ENCODE measurements at regions not wholly inside any gene's neighbourhood (a gene's known extent, or its start where the extent isn't known, plus 50 kb on each side); places are given as distances from the start of the nearest gene placed in this dataset.

GRCh38 chr2:59853032-59853431 is 700.4 kb downstream of the BCL11A start:
- DNase-seq (ENCODE audit: insufficient read length, low spot score, missing footprints), result no peak
- no peaks in the 10 kb centered on the region for H4K20me1 ChIP-seq (ENCODE audit: insufficient read depth, low read length)
- H3K4me2 ChIP-seq (ENCODE audit: insufficient read depth, low read length), result no peak overlapping the region
- no peak for TF ChIP-seq CTCF (IDR thresholded peaks at IDR 0.05; ENCODE audit: extremely low read depth, low read depth, low read length)
- H3K79me2 ChIP-seq (ENCODE audit: insufficient read depth, low read length), result no peaks in the 10 kb centered on the region
- no peaks in the 10 kb centered on the region for H3K36me3 ChIP-seq (ENCODE audit: insufficient read depth, low read length)
- H3K27ac ChIP-seq (ENCODE audit: low read depth, low read length), result no peak overlapping the region
- no peaks in the 10 kb centered on the region for H3K27me3 ChIP-seq (ENCODE audit: insufficient read depth, low read length)
- no peaks in the 10 kb centered on the region for H3K9me3 ChIP-seq (ENCODE audit: low read depth, low read length)
- H2AFZ ChIP-seq (ENCODE audit: low read length), result no peak overlapping the region
- H3K4me3 ChIP-seq (ENCODE audit: insufficient read depth, low read length), result no peak overlapping the region
- no peaks in the 10 kb centered on the region for H3K4me1 ChIP-seq (ENCODE audit: insufficient read depth, low read length)

- Histone ChIP-seq H3K4me1 (ENCODE audit: insufficient read depth, low read length) (no peaks in the 10 kb centered on the region), H4K20me1 (ENCODE audit: insufficient read depth, low read length) (no peaks in the 10 kb centered on the region), H3K4me2 (ENCODE audit: insufficient read depth, low read length) (no peak overlapping the region), H3K79me2 (ENCODE audit: insufficient read depth, low read length) (no peaks in the 10 kb centered on the region), H3K4me3 (ENCODE audit: insufficient read depth, low read length) (no peak overlapping the region), H3K27me3 (ENCODE audit: insufficient read depth, low read length) (no peaks in the 10 kb centered on the region), H2AFZ (ENCODE audit: low read length) (no peak overlapping the region), H3K9me3 (ENCODE audit: low read depth, low read length) (no peaks in the 10 kb centered on the region), H3K36me3 (ENCODE audit: insufficient read depth, low read length) (no peaks in the 10 kb centered on the region), H3K27ac (ENCODE audit: low read depth, low read length) (no peak overlapping the region)
- no peak for TF ChIP-seq CTCF (IDR thresholded peaks at IDR 0.05; ENCODE audit: extremely low read depth, low read depth, low read length)
- no peak for DNase-seq (ENCODE audit: insufficient read length, low spot score, missing footprints)
These were observed 701.5 kb downstream of the BCL11A start for GRCh38 chr2:59851836-59852475.

- H3K36me3 ChIP-seq (ENCODE audit: insufficient read depth, low read length), result no peaks in the 10 kb centered on the region
- no peaks in the 10 kb centered on the region for H3K79me2 ChIP-seq (ENCODE audit: insufficient read depth, low read length)
- no peak overlapping the region for H3K4me2 ChIP-seq (ENCODE audit: insufficient read depth, low read length)
- H4K20me1 ChIP-seq (ENCODE audit: insufficient read depth, low read length), result no peaks in the 10 kb centered on the region
- no peaks in the 10 kb centered on the region for H3K4me1 ChIP-seq (ENCODE audit: insufficient read depth, low read length)
- no peaks in the 10 kb centered on the region for H3K27me3 ChIP-seq (ENCODE audit: insufficient read depth, low read length)
- no peak for DNase-seq (ENCODE audit: insufficient read length, low spot score, missing footprints)
- no peak for TF ChIP-seq CTCF (IDR thresholded peaks at IDR 0.05; ENCODE audit: extremely low read depth, low read depth, low read length)
- H3K9me3 ChIP-seq (ENCODE audit: low read depth, low read length), result no peaks in the 10 kb centered on the region
- no peak overlapping the region for H3K27ac ChIP-seq (ENCODE audit: low read depth, low read length)
- H2AFZ ChIP-seq (ENCODE audit: low read length), result no peak overlapping the region
- no peak overlapping the region for H3K4me3 ChIP-seq (ENCODE audit: insufficient read depth, low read length)
These were observed 702.9 kb downstream of the BCL11A start for GRCh38 chr2:59850554-59850953.

- no peaks in the 10 kb centered on the region for H3K79me2 ChIP-seq (ENCODE audit: insufficient read depth, low read length)
- H2AFZ ChIP-seq (ENCODE audit: low read length), result no peak overlapping the region
- DNase-seq (ENCODE audit: insufficient read length, low spot score, missing footprints), result no peak
- no peaks in the 10 kb centered on the region for H4K20me1 ChIP-seq (ENCODE audit: insufficient read depth, low read length)
- H3K4me1 ChIP-seq (ENCODE audit: insufficient read depth, low read length), result no peaks in the 10 kb centered on the region
- no peak overlapping the region for H3K4me3 ChIP-seq (ENCODE audit: insufficient read depth, low read length)
- H3K9me3 ChIP-seq (ENCODE audit: low read depth, low read length), result peaks cover 5% of the 10 kb centered on the region
- no peaks in the 10 kb centered on the region for H3K27me3 ChIP-seq (ENCODE audit: insufficient read depth, low read length)
- no peak overlapping the region for H3K27ac ChIP-seq (ENCODE audit: low read depth, low read length)
- no peaks in the 10 kb centered on the region for H3K36me3 ChIP-seq (ENCODE audit: insufficient read depth, low read length)
- TF ChIP-seq CTCF (IDR thresholded peaks at IDR 0.05; ENCODE audit: extremely low read depth, low read depth, low read length), result no peak
- no peak overlapping the region for H3K4me2 ChIP-seq (ENCODE audit: insufficient read depth, low read length)
These were observed 719.5 kb downstream of the BCL11A start for GRCh38 chr2:59833941-59834340.

Data from osteoblast (primary cell).